Medulla oblongata (tissue), 1 donor: ENCODE measurements at regions not wholly inside any gene's neighbourhood (a gene's known extent, or its start where the extent isn't known, plus 50 kb on each side); places are given as distances from the start of the nearest gene placed in this dataset.
"Not testable (repeated sequence)": the region's sequence is repeated elsewhere in the genome, so short reads cannot be mapped to it uniquely, and the experiment has no call there.

Source experiments
- DNase-seq: peaks from one replicate; pipeline ENCODE4 v3.0.0-alpha.2; 2015; ENCODE audit errors: extremely low spot score

- DNase-seq, result no peak
These were observed 179.6 kb downstream of the OR4M2 start for GRCh38 chr15:22259881-22260421.

DNA sequence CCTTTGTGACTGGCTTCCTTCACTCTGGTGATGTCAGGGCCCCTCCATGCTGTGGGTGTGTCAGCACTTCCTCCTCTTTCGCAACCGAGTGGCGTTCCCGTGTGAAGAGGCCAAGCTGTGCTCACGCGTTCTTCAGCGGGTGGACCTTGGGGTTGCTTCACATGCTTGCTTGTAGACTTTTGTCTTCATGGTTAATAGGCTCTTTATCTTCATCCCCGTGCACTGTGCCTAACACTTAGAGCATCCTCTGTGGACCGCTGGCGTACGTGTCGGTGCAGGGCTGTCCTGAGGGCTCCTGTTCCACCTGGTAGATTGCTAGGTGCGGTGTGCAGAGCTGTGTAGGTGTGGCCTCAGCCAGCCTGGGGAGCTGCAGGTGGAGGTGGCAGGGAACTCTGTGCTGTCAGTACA is 182.3 kb downstream of the OR4M2 start:
- DNase-seq, result no peak

GRCh38 chr15:22263738-22264137 is 183.4 kb downstream of the OR4M2 start:
- DNase-seq, result no peak

DNA sequence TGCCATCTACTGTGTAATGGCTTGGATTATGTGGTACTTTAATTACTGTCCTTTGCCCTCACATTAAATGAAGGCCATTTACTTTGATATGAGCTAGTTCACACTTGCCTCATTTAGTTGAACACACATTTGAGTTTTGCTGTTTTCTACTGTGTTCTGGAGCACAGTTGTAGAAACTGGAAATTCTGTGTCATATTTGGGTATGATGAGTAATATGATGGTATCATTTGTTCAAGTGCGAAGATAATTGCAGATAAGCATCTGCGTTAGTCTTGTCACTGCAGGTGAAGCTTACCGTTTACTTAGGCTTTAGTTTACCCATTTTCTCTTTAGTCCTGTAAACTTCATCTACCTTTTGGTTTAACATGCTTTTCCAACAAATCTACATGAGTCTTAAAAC is 183.9 kb downstream of the OR4M2 start:
- not testable (repeated sequence) for DNase-seq

DNA sequence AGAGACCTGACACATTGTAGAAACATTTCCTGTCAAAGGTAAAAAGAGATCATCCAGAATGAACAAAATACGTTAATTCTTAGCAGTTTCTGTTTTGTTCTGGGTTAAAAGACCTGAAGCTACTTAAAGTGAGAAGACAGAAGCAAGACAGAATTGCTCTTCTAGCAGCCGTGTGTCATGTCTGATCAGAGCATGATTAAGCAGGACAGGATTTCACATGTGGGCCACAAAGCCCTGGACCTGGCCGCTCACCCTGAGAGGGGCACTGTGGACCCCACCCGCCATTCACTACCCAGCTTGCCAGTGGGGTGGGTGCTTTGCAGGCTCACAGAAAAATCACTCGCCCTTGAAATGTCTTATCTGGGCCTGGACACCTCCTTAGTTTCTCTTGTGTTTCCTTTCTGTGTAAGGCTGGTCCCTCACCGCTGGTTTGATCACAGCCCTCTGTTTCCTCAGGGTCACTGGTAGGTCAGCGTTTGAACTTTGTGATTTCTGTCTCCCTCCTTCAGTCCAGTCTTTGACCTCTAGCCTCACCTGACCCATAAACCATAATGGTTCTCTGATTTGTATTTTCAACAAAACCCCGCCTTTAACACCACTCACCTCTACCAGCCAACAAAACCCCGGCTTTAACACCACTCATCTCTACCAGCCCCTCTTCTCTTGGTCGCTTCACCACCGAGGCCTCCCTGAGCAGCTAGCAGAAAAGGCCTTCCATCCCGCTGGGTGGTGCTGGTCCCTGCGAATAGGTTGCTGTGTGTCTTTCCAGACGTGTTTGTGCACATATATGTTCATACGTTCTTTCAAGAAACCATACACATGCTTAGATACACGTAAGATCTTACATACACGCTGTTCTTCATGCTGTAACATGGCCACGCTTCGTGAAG is 185.0 kb downstream of the OR4M2 start:
- no peak for DNase-seq

DNA sequence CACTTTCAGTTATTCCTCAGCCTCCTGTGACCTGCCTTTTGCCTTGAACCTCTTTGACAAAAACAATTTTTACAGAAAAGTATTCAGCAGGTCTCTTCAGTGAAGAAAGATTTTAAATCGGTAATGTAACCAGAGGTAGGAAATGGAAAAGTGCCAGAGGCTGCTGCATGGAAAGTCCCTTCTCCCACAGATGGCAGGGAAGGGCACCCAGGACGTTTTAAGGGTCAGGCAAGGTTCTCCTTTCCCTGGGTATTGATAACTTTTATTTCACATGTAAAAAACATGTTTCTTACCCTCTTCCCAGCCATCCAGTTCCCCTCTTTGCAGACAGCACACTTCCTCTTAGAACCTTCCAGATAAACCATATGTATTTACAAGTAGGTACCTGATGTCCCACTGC is 185.6 kb downstream of the OR4M2 start:
- DNase-seq, result no peak

DNA sequence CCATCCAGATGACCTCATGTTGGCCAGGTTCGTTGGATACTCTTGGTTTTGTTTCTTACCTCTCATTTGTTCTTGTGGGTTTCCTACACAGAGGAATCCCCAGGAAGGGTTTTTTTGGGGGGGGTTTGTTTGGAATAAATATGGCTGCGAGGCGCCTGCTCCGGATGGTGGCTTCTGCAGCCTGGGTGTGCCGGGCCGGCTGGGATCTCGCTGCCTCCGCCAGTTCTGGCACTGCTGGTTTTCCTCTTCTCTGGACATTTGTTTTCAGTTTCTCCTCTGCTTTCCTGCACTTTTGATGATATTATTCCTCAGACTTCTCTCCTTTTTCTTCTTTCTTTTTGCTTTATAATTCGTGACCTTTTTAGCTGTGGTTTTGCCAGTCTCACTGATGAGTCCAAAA is 187.4 kb downstream of the OR4M2 start:
- no peak for DNase-seq

DNA sequence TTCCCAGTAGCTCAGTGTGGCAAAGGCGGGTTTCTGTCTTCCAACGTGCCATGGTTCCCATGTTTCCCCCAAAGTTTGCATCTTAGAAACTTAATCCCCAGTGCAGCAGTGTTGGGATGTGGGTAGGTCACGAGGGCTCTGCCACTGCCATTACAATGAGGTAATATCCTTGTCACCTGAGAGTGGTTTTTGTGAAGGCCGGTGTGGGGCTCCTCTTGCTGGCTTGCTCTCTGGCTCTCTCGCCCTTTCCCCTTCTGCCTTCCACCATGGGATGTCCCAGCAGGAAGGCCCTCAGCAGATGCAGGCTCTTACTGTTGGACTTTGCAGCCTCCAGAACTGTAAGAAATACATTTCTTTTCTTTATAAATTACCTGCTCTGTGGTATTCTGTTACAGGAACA is 187.9 kb downstream of the OR4M2 start:
- not testable (repeated sequence) for DNase-seq

DNA sequence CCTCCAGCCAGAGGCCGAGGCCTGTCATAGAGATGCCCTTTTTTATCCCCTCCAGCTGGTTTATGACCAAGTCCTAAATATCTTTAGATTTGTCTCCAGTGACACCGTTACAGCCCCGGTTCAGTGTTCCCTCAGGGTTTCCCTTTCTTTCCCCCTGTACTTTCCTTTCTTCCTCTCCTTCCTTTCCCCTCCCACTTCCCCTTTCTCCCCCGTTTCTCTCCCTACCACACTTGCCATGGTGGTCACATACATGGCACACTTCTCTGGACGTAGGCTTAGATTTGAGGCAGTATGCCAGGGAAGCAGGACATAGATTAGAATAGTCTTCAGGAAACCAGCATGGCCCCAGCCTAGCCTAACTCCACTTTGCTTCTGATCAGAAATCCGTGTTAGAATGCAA is 188.3 kb downstream of the OR4M2 start:
- DNase-seq, result not testable (repeated sequence)

DNA sequence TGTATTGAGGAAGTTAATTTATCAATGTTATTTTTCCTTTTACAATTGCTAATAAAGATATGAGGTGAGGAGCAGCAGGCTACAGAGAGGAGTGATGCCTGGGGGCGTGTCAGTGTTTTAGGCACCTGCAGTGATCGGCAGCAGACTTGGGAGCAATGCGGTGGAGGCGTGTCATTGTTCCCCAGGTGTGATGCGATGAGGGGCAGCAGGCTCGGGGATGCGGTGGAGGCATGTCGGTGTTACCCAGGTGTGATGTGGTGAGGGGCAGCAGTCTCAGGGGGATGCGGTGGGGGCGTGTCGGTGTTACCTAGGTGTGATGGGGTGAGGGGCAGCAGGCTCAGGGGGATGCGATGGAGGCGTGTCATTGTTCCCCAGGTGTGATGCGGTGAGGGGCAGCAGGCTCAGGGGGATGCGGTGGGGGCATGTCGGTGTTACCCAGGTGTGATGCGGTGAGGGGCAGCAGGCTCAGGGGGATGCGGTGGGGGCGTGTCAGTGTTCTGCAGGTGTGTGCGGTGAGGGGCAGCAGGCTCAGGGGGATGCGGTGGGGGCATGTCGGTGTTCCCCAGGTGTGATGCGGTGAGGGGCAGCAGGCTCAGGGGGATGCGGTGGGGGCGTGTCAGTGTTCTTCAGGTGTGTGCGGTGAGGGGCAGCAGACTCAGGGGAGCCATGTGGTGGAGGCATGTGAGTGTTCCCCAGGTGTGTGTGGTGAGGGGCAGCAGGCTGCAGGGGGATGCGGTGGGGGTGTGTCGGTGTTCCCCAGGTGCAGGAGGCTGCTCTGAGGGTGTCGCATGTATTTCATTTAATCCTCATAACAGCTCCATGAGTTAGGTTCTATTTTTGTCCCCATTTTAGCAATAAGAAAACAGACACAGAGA is 186.2 kb upstream of the GOLGA6L22 start:
- not testable (repeated sequence) for DNase-seq

- not testable (repeated sequence) for DNase-seq
These were observed 185.5 kb upstream of the GOLGA6L22 start for GRCh38 chr15:22273185-22273584.

- not testable (repeated sequence) for DNase-seq
These were observed 184.3 kb upstream of the GOLGA6L22 start for GRCh38 chr15:22274376-22274775.

DNA sequence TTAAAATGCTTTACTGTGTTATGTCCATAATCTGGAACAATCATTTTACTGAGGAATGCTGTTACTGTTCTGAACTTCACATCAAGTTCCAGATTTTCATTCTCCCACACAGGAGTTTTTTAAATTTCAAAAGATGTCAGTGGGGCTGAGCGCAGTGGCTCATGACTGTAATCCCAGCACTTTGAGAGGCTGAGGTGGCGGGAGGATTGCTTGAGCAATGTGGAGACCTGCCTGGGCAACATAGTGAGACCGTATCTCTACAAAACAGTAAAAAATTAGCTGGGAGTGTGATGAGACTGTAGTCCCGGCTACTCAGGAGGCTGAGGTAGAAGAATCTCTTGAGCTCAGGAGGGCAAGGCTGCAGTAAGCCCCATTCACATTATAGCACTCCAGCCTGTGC is 177.9 kb upstream of the GOLGA6L22 start:
- not testable (repeated sequence) for DNase-seq

DNA sequence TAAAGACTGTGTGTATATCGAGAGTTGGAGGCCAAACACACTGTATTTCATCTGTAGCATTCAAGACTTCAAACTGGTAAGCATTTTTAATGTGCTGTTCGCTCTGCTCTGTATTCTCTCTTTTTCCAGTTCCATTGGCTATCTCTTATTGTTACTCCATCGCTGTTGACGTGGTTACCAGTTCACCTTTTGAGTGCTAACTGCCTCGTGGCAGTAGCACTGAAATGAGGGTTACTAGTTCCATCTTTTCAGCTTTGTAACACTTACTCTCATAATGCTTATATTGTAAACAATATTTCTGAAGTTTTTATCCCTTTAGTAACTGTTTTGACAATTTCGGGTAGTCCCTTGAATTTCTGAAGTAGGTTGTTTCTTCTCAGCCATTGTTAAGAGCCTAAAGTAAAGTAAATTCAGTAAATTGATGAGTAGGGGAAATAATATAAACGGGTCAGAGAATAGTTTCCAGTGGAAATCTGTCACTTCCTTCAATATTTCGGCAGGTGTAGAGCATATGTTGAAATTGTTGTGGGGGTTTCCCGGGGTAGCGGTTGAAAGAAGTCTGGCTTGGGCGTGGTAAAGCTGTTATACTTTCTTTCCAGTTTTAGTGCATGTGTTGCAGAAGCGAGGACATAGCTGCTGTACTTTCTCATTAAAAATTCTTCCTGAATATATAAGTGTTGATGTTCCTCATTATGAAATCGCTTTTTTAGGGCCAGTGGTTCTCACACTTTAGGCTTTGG is 175.7 kb upstream of the GOLGA6L22 start:
- DNase-seq, result not testable (repeated sequence)

DNA sequence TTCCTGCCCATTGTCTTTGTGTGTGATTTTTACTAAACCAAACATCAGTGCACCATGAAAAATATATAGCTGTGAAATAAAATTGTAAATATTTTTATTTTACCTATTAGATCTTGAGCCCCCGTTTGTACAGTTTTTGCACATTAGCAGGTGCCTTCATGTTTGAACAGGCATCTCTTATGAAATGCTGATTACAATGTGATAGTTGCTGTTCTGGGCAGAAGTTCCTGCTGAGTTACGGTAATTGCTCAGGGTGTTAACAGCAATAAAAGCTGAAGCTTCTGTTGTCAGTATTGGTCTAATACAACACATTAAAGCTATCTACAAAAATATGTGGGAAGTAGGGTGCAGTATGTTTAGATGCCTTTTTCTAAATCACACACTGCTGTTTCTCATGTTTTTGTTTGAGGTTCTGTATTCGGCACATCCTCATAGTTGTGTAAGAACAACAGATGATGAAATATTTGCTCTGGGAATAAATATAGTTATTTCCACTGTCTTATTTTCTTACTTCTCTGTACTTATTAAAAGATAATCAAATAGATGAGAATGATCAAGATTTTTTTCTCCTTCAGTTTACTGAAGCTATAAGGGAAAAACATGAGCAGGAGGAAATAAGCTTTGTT is 173.8 kb upstream of the GOLGA6L22 start:
- not testable (repeated sequence) for DNase-seq

- DNase-seq, result not testable (repeated sequence)
These were observed 167.6 kb upstream of the GOLGA6L22 start for GRCh38 chr15:22291054-22291453.

- not testable (repeated sequence) for DNase-seq
These were observed 155.6 kb upstream of the GOLGA6L22 start for GRCh38 chr15:22303112-22303511.
